GM21576 (cell line): ENCODE measurements at regions not wholly inside any gene's neighbourhood (a gene's known extent, or its start where the extent isn't known, plus 50 kb on each side); places are given as distances from the start of the nearest gene placed in this dataset.

Source experiments
- ATAC-seq: cut with Tn5 transposase; IDR thresholded peaks from one replicate; pipeline ENCODE4 v1.9.1; 2021; ENCODE audit warnings: mild to moderate bottlenecking, moderate library complexity; ENCODE audit not compliant: unreplicated experiment

GRCh38 chr1:118366286-118366685 lies 181.3 kb upstream of the SPAG17 start:
- no peak for ATAC-seq

- ATAC-seq = no peak
These were observed 179.9 kb upstream of the SPAG17 start for GRCh38 chr1:118364882-118365281.

- no peak for ATAC-seq
These were observed 178.4 kb upstream of the SPAG17 start for GRCh38 chr1:118363396-118363795.

GRCh38 chr1:118360817-118361216 lies 175.8 kb upstream of the SPAG17 start:
- ATAC-seq = no peak

- ATAC-seq = no peak
These were observed 161.9 kb upstream of the SPAG17 start for GRCh38 chr1:118346936-118347335.

GRCh38 chr1:118340928-118341910 lies 156.2 kb upstream of the SPAG17 start:
- ATAC-seq = no peak

GRCh38 chr1:118339400-118340124 lies 154.5 kb upstream of the SPAG17 start:
- no peak for ATAC-seq

- ATAC-seq = no peak
These were observed 153.9 kb upstream of the SPAG17 start for GRCh38 chr1:118338936-118339335.

GRCh38 chr1:118337346-118337745 lies 152.3 kb upstream of the SPAG17 start:
- no peak for ATAC-seq

GRCh38 chr1:118335331-118335732 lies 150.3 kb upstream of the SPAG17 start:
- peak; percentile 97 for ATAC-seq

- ATAC-seq = no peak
These were observed 149.5 kb upstream of the SPAG17 start for GRCh38 chr1:118334506-118334905.

- ATAC-seq = no peak
These were observed 148.7 kb upstream of the SPAG17 start for GRCh38 chr1:118333601-118334210.

- ATAC-seq = no peak
These were observed 142.1 kb upstream of the SPAG17 start for GRCh38 chr1:118326960-118327629.

GRCh38 chr1:118325550-118326225 lies 140.7 kb upstream of the SPAG17 start:
- no peak for ATAC-seq

- no peak for ATAC-seq
These were observed 138.2 kb upstream of the SPAG17 start for GRCh38 chr1:118323246-118323645.

GRCh38 chr1:118322331-118322730 lies 137.3 kb upstream of the SPAG17 start:
- ATAC-seq = no peak

- ATAC-seq = no peak
These were observed 136.8 kb upstream of the SPAG17 start for GRCh38 chr1:118321840-118322239.

- ATAC-seq = no peak
These were observed 133.0 kb upstream of the SPAG17 start for GRCh38 chr1:118317842-118318614.

GRCh38 chr1:118306851-118307250 lies 121.8 kb upstream of the SPAG17 start:
- no peak for ATAC-seq
